HG03159 (cell line): ENCODE measurements at regions not wholly inside any gene's neighbourhood (a gene's known extent, or its start where the extent isn't known, plus 50 kb on each side); places are given as distances from the start of the nearest gene placed in this dataset.

ENCODE experiments used
- ATAC-seq: cut with Tn5 transposase; IDR thresholded peaks from one replicate; pipeline ENCODE4 v1.9.1; 2021; ENCODE audit warnings: mild to moderate bottlenecking, moderate library complexity; ENCODE audit not compliant: unreplicated experiment

DNA sequence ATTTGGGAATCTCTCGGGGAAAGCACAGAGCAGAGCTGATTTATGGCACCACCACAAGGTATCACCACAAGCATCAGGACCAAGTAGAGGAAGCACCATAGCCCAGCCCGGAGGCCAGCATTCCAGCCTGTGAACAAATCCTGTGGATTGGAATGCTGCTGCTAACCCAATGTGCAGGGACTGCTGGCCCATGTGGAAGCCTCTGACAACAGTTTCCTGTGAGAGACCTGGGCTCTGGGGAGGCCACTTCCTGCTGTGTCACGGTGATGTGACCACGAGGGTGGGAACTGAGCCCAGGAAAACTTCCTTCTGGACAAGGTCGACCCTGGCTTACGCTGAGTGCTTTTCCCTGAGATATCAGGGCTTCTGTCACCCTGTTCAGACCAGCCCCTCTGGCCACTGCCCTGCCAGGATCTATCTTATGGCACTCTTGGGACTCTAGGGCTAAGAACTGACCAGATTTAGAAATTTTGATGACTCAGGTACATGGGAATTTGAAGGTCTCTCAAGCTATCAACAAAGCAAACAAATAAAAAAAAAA, 88.3 kb upstream of the NGF start:
- no peak for ATAC-seq

DNA sequence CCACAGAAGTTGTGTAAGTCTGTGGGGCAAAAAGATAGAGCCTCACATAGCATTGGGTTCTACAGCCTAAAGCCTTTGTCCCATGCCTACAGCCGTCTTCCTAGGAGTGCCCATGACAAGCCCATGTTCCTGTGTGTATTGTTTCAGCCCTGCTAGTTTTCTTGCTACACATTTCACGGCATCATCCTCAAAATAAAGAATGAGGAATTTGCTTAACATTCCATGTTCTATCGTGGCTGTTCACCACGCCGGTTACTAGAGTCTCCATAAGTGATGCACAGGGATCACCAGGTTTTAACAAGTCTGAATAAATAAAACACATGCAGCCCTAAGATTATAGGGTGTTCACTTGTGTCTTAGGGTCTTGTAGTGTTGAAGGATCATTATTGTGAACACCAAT, 87.4 kb upstream of the NGF start:
- no peak for ATAC-seq

DNA sequence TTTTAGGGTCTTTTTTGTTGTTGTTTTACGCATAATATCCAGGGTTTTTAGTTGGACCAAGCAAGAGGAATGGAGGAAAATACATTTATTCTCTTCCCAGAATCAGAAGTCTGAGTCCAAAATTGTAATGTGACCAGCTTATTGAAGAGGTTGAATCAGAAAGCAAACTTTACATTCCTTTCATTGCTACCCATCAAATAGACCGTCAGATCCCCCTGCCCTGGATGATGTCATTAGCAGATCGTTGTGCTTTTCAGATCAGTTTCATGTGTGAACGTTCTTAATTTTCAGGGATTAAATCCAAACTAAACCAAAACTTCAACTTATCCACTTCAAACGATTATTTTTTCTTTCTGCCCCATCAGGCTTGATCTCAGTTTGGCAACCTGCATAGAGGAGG, 85.7 kb upstream of the NGF start:
- no peak for ATAC-seq

DNA sequence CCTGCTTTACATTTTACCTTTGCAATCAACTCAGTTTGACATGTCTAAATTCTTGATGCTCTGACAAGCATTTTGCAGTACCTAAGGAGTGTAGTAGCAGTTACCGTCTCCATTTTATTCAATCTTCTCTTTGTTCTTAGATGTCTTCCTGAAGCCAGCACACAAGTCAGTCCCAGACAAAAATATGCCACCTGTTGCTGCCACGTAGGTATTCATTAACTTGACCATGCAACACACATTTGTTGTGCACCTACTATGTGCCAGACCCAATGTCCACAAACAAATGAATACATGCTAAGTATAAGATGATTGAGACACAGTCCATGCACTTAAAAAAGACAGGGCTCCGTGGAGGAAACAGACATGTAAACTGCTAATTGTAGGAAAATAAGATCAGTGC, 81.5 kb upstream of the NGF start:
- no peak for ATAC-seq

DNA sequence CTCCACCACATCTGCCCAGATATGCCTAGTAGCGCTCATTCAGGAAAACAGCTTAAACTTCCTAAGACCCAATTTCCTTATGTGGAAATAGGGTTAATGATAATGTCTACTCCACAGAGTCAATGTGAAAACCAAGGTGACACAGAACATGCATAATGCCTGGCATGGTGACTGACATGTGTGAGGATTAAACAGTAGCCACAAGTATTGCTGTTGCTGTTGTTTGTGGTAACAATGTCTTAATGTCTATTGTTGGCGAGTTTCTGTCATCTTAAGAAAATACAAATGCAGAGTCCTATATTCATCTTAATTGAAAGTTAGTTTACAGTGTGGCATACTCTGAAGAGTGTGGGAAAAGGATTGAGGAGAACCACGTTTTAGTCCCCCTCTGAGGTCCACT, 75.6 kb upstream of the NGF start:
- no peak for ATAC-seq

DNA sequence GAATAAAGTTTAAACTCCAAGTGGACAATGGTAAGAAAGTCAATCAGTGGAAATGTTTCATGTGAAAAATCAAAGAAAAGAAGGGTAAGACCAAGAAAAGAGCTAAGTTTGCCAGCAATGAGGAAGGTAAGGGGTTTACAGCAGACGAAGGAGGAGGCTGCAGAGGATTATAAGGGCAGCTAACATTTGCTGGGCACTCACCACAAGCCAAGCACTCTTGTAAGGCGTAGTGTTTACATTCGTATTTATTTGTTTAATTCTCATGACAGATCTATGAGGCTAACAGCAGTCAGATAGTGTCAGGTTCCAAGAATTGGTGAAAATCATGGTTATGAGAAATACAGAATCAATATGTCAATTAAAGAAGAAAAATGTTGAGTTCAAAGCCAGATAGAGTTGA, 75.2 kb upstream of the NGF start:
- ATAC-seq: no peak

DNA sequence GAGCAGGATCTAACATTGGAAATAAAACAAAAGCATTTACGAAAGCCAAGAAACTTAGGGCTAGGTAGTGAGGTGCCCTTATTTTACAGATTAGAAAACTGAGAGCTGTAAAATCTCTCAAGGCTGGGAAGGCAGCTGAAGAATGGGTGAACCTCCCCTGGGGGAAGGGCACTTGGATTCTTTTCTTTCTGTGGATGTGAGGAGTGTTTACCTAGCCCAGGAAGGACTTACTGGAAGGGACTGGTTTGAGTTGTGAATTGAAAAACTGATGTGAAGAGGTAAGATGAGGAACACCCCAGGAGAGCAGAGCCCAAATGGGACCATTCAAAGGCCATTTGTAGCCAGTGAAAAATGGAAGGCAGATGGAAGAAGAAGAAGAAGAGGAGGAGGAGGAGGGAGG, 74.7 kb upstream of the NGF start:
- ATAC-seq: no peak

DNA sequence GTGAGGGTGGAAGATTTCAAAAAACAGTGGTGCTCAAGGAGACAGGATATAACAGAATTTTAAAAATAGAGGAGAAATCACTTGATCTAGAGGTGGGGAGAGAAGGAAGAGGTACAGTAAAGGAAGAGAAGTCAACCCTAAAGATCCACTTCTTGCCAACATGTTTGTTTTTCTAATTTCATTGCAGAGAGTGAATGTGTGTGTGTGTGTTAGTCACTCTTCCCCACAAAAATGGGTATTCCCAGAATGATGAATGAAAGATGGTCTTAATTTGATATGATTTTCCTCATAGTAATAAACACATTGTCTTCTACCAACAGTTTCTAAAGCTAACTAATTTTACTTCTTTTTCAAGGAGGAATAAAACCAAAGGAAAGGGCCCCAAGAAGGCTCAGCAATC, 74.2 kb upstream of the NGF start:
- no peak for ATAC-seq

DNA sequence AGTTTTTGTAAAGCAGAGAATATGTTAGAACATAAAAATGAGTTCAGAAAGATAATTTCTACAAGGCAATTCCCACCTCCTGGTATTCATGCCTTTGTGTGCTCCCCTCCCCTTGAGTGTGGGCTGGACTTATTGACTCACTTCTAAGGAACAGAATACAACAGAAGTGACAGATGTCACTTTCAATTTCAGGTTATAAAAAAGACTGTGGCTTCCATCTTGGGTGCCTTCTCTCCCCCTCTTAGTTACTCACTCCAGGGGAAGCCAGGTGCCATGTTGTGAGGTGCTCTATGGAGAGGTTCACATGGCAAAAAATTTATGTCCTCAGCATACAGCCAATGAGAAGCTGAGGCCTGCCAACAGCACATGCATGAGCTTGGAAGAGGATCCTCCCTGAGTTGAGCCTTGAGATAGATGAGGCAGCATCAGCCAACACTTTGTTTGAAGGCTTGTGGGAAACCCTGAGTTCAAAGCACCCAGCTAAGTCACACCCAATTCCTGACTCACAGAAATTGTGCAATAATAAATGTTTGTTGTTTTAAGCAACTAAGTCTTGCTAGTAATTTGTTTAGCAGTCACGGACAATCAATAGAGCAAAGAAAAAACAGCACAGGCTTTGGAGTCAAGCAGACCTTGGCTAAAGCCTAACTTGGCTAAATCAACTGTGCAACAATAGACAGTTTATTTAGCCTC, 73.5 kb upstream of the NGF start:
- no peak for ATAC-seq

DNA sequence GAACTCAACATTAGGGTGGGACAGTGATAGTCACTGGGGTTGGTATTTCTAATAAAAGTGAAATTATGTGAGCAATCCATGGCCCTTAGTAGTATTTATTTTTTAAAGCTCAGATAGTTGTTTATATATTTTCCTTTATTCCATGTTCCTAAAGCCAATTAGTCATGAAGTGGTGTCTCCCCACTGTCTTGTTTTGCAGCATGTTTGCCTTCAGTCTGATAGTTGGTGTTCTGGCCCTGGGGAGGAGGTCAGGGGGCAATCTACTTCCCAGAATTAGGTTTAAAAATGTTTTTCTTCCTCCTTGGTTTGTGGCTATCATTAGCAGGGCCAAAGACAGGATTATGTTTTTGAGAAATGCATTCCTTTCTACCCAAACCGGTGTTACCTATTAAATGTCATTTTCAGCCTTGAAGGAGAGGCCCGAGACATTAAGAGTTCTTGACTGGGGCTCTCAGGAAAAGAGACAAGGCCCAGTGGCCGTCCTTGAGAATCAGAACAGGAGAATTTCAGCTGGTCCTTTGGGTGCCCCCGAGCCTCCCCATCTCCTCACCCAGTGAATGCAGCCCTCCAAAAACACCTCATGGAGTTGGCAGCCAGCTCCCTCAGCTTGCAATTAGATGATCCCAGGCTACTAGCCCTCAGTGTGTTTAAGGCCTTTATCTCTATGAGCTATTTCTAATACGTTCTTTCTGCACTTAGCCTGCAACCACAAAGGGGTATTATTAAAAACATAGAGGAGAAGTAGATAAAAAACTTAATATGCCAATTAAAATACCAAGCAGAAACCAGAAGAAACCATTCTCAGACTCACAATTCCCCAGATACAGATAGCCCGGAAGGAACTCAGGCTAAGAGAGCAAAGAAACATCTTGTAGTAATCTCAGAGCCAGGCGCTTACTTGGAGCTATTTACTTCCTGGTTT, 71.3 kb upstream of the NGF start:
- no peak for ATAC-seq

DNA sequence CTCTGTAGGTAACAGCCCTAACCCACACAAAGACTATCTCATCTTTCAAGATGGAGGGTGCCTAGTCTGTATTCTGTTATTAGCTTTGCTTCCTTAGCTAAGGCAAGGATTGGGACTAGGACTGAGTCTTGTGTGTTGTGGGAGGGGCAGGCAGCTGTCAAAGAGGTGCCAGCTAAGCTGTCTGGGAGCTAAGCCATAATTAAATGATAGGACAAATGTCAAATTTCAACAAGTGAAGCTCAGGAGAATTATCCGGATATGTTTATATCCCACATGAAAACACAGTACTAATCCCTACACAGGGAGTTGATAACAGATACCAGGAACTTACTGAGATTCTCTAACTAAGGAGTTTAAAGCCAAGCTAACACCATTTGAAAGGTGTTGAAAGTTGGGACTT, 70.5 kb upstream of the NGF start:
- no peak for ATAC-seq

DNA sequence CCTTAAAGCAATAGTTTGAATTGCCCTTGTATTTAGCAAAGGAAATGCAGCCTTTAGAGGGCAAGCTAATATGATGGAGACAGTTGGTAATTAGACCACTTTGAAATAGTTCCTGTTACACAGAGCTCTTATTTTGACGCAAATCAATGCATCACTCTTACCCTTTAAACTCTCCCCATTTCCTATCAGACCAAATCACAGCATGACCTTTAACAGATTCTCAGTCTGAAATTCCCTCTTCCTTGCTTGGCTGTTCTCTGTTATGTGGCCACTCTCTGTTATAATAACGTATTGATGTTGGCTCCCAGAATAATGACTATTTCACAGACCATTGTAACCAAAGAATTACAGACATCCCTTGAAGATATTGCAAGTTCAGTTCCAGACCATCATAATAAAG, 66.9 kb upstream of the NGF start:
- ATAC-seq: no peak

DNA sequence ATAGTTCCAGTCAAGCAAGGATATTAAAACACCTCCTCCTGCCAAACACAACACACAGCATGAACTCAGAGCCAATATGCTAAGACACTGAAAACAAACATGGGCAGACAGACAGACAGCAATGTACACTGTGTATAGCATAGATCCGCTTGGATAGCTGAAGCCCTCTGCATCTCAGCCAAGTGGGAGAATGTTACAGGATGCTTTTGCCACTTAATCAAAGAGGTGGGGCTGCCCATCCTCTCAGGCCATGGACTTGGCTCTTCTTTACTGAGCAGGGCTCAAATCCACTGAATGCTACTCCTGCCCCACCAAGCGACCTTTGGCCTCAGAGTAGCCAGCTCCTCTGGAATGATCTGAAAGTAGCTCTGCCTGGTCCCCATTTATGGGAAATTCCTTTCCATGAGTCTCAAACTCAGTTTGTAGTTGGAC, 64.7 kb upstream of the NGF start:
- ATAC-seq: no peak

DNA sequence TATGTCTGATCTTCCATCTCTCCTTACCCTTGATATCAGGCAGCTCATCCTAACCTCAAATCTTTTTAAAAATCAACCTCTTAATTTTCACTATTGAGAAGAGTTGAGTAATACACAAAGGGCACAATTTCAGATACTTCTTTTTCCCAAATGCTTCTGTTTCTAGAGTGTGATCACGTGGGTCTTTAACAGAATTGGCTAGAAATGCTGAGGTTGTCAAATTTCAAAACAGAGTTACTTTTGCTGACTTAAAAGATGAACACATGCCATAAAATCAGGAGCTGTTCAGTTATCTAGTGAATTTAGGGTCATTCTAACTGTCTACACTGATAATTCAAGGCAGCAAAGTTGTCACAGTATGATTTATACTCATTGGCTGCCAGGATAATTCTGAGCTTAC, 63.6 kb upstream of the NGF start:
- ATAC-seq: no peak

DNA sequence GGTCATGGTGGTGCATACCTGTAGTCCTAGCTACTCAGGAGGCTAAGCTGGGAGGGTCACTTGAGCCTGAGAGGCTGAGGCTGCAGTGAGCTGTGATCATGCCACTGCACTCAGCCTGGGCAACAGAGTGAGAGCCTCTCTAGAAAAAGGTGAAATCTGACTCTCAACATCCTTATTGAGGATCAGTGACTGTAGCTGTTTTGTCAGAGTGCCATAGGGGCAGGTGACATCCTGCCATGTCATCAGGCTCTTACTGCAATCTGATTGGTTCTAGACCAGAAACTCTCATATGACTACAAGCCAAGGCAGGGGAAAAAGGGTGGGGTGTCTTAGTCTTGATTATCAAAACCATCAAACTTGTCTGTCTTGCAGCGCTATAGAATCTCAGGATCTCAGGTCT, 62.8 kb upstream of the NGF start:
- no peak for ATAC-seq

DNA sequence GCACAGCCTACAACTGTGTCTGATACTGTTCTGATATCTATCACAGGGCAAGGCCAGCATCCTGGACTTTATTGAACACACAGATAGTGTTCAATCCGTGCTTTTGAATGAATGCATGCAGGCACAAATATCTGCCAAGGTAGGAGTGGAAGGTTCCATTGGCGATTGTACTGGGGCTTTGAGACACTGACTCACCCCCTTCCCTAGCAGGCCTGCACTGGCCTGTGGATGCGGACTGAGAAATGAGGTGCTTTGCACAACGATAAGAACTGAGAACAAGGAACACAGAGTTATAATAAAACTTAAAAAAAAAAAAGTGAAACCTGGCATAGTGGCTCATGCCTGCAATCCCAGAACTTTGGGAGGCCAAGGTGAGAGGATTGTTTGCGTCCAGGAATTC, 62.4 kb upstream of the NGF start:
- ATAC-seq: no peak

DNA sequence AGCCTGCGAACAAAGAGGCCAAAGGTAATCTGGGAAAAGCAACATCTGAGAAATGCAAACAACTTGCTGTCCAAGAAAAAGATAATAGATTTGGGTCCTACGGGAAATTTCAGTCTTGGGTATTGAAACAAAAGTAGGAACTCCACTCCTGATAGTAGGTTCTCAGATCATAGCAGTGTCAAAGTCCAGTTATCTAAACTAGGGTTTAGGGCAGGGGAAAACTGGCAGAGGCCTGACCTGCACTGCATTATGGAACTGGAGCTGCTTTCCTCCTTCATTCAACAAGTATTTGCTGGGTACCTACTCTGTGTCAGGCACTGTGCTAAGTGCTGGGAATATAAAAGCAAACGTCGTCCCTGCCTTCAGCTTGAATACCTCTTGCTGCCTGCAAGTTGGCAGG, 60.7 kb upstream of the NGF start:
- ATAC-seq: no peak
